ENCODE measurements at regions not wholly inside any gene's neighbourhood (a gene's known extent, or its start where the extent isn't known, plus 50 kb on each side); places are given as distances from the start of the nearest gene placed in this dataset.

- no peak for TF ChIP-seq EZH2 (IDR thresholded peaks at IDR 0.05)
- TF ChIP-seq CTCF (IDR thresholded peaks at IDR 0.05), result no peak
Measured at GRCh38 chrX:1912193-1912592, 297.3 kb downstream of the ASMT start.

Data from neural progenitor cell (in vitro differentiated cells).